GM12872 (cell line): ENCODE measurements at regions not wholly inside any gene's neighbourhood (a gene's known extent, or its start where the extent isn't known, plus 50 kb on each side); places are given as distances from the start of the nearest gene placed in this dataset.

Experiments
- CTCF ChIP-seq: IDR thresholded peaks from 3 replicates; pipeline ENCODE4 v1.5.1; 2011; ENCODE audit warnings: low read depth, mild to moderate bottlenecking, low read length, moderate library complexity; ENCODE audit not compliant: insufficient read depth

- no peak for TF ChIP-seq CTCF
Measured at GRCh38 chr6:90368601-90369000, 72.0 kb upstream of the BACH2 start.

- TF ChIP-seq CTCF: no peak
Measured at GRCh38 chr6:90368001-90368400, 71.4 kb upstream of the BACH2 start.

GRCh38 chr6:90365565-90366219, 69.0 kb upstream of the BACH2 start:
- no peak for TF ChIP-seq CTCF

GRCh38 chr6:90365002-90365401, 68.4 kb upstream of the BACH2 start:
- no peak for TF ChIP-seq CTCF

GRCh38 chr6:90364286-90364685, 67.6 kb upstream of the BACH2 start:
- no peak for TF ChIP-seq CTCF

- no peak for TF ChIP-seq CTCF
Measured at GRCh38 chr6:90362318-90362717, 65.7 kb upstream of the BACH2 start.

GRCh38 chr6:90361174-90361573, 64.5 kb upstream of the BACH2 start:
- TF ChIP-seq CTCF: no peak
